Activated CD4-positive, alpha-beta T cell treated with anti-CD3 and anti-CD28 coated beads, Interleukin-2, amount 10 ng/mL, durations not matched to agents 7 days and 5 days (primary cell): ENCODE measurements at regions not wholly inside any gene's neighbourhood (a gene's known extent, or its start where the extent isn't known, plus 50 kb on each side); places are given as distances from the start of the nearest gene placed in this dataset.
"Not testable (repeated sequence)": the region's sequence is repeated elsewhere in the genome, so short reads cannot be mapped to it uniquely, and the experiment has no call there.

Experiments
- CTCF ChIA-PET: fragments of 350-600 bp; sonication (Branson Sonifier 250); formaldehyde crosslinking; loops from one replicate; lab custom pipeline; 2021; ENCODE audit warnings: antibody characterized with exemption; lab: Charles Lee
- POLR2A ChIA-PET: fragments of 350-600 bp; sonication (Branson Sonifier 250); formaldehyde crosslinking; loops from one replicate; lab custom pipeline; 2021; ENCODE audit warnings: antibody characterized with exemption; lab: Charles Lee
- DNase-seq: peaks from one replicate; pipeline ENCODE4 v3.0.0-alpha.2; 2020
- H3K27ac Mint-ChIP-seq: one replicate; pipeline ENCODE4 v1.8.0; 2021; ENCODE audit warnings: mild to moderate bottlenecking, moderate library complexity, mixed read lengths
- H3K27me3 Mint-ChIP-seq: one replicate; pipeline ENCODE4 v1.8.0; 2021; ENCODE audit warnings: mixed read lengths
- H3K36me3 Mint-ChIP-seq: one replicate; pipeline ENCODE4 v1.8.0; 2021; ENCODE audit warnings: low read depth, mixed read lengths
- H3K4me1 Mint-ChIP-seq: one replicate; pipeline ENCODE4 v1.8.0; 2021; ENCODE audit warnings: mixed read lengths
- H3K4me3 Mint-ChIP-seq: one replicate; pipeline ENCODE4 v1.8.0; 2021; ENCODE audit warnings: mild to moderate bottlenecking, moderate library complexity, mixed read lengths
- H3K9me3 Mint-ChIP-seq: one replicate; pipeline ENCODE4 v1.8.0; 2021; ENCODE audit warnings: mixed read lengths

DNA sequence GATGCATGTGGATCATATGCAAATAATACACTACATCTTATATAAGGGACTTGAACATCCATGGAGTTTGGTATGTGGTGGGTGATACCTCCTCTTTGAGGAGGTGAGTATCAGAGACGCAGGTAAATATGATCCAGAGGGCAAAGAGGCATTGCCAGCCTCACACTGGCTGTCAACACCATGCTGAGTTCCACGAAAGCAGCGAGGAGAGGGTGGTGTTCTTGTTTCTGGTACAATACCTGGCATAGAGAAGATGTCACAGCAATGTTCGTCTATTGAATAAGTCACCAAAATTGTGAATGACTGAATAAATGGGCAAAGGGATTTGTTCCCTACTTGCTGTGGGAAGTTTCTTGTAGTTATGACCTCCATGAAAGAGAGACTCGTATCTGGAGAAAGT, 182.2 kb downstream of the SNRPN start:
- Mint-ChIP-seq H3K27me3 (no peaks in the 10 kb centered on the region), H3K4me1 (no peaks in the 10 kb centered on the region), H3K27ac (no peak overlapping the region), H3K36me3 (no peaks in the 10 kb centered on the region), H3K9me3 (peaks cover 38% of the 10 kb centered on the region), H3K4me3 (no peak overlapping the region)
- ChIA-PET POLR2A (no interaction called here), CTCF (no interaction called here)
- DNase-seq, result no peak

- POLR2A ChIA-PET, result no interaction called here
- Mint-ChIP-seq H3K4me1 (no peaks in the 10 kb centered on the region), H3K9me3 (peaks cover 18% of the 10 kb centered on the region), H3K27ac (no peak overlapping the region), H3K27me3 (no peaks in the 10 kb centered on the region), H3K4me3 (no peak overlapping the region), H3K36me3 (peaks cover 3% of the 10 kb centered on the region)
- CTCF ChIA-PET, result no interaction called here
- DNase-seq, result no peak
Observed at GRCh38 chr15:25169318-25169717, 214.5 kb downstream of the SNRPN start.

GRCh38 chr15:25170113-25170731, 215.4 kb downstream of the SNRPN start:
- Mint-ChIP-seq H3K4me1 (no peaks in the 10 kb centered on the region), H3K9me3 (peaks cover 23% of the 10 kb centered on the region), H3K36me3 (peaks cover 3% of the 10 kb centered on the region), H3K4me3 (no peak overlapping the region), H3K27ac (no peak overlapping the region), H3K27me3 (no peaks in the 10 kb centered on the region)
- no peak for DNase-seq
- ChIA-PET POLR2A (no interaction called here), CTCF (no interaction called here)

GRCh38 chr15:25170781-25171110, 216.0 kb downstream of the SNRPN start:
- POLR2A ChIA-PET, result no interaction called here
- Mint-ChIP-seq H3K27me3 (no peaks in the 10 kb centered on the region), H3K4me1 (no peaks in the 10 kb centered on the region), H3K36me3 (peaks cover 3% of the 10 kb centered on the region), H3K4me3 (no peak overlapping the region), H3K9me3 (peaks cover 21% of the 10 kb centered on the region), H3K27ac (no peak overlapping the region)
- CTCF ChIA-PET, result no interaction called here
- DNase-seq, result no peak

- Mint-ChIP-seq H3K4me1 (no peaks in the 10 kb centered on the region), H3K27me3 (no peaks in the 10 kb centered on the region), H3K4me3 (no peak overlapping the region), H3K36me3 (peaks cover 4% of the 10 kb centered on the region), H3K9me3 (peaks cover 26% of the 10 kb centered on the region), H3K27ac (no peak overlapping the region)
- DNase-seq, result no peak
- CTCF ChIA-PET, result no interaction called here
- POLR2A ChIA-PET, result no interaction called here
Observed at GRCh38 chr15:25171111-25171811, 216.5 kb downstream of the SNRPN start.

GRCh38 chr15:25171856-25172687, 217.3 kb downstream of the SNRPN start:
- Mint-ChIP-seq H3K4me3 (no peak overlapping the region), H3K27ac (no peak overlapping the region), H3K36me3 (peaks cover 4% of the 10 kb centered on the region), H3K9me3 (peaks cover 26% of the 10 kb centered on the region), H3K27me3 (no peaks in the 10 kb centered on the region), H3K4me1 (no peaks in the 10 kb centered on the region)
- ChIA-PET CTCF (no interaction called here), POLR2A (no interaction called here)
- DNase-seq, result no peak

GRCh38 chr15:25172691-25173090, 217.9 kb downstream of the SNRPN start:
- POLR2A ChIA-PET, result no interaction called here
- H3K27ac Mint-ChIP-seq, result no peak overlapping the region
- H3K4me3 Mint-ChIP-seq, result no peak overlapping the region
- CTCF ChIA-PET, result no interaction called here
- H3K4me1 Mint-ChIP-seq, result no peaks in the 10 kb centered on the region
- H3K9me3 Mint-ChIP-seq, result peaks cover 26% of the 10 kb centered on the region
- H3K27me3 Mint-ChIP-seq, result no peaks in the 10 kb centered on the region
- DNase-seq, result no peak
- peaks cover 4% of the 10 kb centered on the region for H3K36me3 Mint-ChIP-seq

DNA sequence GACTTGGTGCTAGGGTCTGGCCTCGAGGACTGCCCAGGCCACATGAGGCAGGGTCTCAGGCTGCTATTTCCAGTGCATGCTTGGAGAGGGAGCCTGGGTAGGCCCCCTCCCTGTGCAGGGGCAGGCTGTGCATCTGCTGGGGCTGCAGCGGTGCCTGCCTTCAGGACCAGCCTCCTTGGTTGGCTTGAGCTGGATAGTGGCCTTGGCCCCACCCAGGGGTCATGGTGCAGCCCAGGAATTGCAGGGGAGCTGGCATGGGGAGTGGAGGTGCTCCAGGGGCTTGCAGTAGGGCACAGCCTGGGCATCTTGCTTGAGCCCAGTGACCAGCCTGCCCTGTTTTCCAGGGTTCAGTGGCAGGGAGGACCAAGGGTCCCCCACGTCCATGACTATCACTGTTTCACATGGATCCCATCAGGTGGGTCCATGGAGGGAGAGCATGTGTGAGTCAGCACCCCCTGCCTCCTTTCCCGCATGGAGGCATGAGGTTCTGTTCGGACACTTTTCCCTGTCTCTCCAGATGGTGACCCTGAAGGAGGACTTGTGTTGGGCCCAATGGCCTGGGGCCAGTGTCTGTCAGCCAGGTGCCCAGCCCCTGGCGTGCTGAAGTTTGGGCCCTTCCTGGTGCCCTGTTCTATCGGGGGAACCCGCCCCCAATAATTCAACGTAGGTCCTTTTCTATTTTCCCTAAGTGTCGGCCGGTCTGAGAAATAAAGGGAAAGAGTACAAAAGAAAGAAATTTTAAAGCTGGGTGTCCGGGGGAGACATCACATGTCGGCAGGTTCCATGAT, 218.6 kb downstream of the SNRPN start:
- ChIA-PET CTCF (no interaction called here), POLR2A (no interaction called here)
- H3K27me3 Mint-ChIP-seq, result no peaks in the 10 kb centered on the region
- peaks cover 4% of the 10 kb centered on the region for H3K36me3 Mint-ChIP-seq
- peaks cover 26% of the 10 kb centered on the region for H3K9me3 Mint-ChIP-seq
- no peak overlapping the region for H3K4me3 Mint-ChIP-seq
- no peaks in the 10 kb centered on the region for H3K4me1 Mint-ChIP-seq
- DNase-seq, result no peak
- no peak overlapping the region for H3K27ac Mint-ChIP-seq

DNA sequence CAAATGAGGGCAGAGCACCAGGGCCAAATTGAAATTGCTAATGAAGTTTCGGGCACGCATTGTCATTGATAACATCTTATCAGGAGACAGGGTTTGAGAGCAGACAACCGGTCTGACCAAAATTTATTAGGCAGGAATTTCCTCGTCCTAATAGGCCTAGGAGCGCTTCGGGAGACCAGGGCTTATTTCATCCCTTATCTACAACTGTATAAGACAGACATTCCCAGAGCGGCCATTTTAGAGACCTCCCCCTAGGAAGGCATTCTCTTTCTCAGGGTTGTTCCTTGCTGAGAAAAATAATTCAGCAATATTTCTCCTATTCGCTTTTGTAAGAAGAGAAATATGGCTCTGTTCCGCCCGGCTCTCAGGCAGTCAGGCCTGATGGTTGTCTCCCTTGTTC, 219.4 kb downstream of the SNRPN start:
- H3K27me3 Mint-ChIP-seq, H3K36me3 Mint-ChIP-seq, H3K4me1 Mint-ChIP-seq, CTCF ChIA-PET, H3K4me3 Mint-ChIP-seq, POLR2A ChIA-PET, DNase-seq, H3K27ac Mint-ChIP-seq: not testable (repeated sequence)
- peaks cover 26% of the 10 kb centered on the region for H3K9me3 Mint-ChIP-seq

DNA sequence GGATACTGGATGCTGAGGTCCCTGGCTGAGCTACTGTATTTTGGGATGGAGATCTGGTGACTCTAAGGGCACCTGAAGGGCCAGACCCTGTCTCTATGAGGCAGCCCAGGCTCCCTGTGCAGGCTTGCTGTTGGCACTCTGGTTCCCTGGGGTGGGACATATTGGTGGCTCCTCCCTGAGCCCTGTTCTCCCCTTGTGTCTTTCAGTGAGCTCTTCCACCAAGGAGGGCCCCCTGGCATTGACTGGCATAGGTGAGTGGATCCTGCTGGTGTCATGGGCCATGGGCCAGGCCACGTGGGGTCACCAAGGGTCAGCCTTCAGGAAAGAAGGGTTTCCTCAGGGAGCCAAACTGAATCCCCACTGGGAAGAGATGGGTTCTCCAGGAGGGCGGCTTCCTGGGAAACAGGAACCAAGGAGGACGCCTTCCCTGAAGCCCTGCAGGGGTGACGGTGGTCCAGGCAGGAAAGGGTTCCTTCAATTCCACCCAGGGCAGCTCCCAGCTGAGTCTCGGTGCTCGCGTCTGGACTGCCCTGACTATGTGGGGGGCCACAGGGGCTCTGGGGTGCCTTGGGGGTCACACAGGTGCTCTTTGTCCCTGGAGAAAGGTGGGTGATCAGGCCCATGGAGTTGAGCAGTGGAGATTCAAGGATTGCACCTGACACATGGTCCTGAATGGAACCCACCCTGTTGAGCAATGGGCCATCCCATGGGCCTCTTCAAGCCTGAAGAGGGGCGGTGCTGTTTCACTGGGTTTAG, 220.4 kb downstream of the SNRPN start:
- Mint-ChIP-seq H3K9me3 (peaks cover 22% of the 10 kb centered on the region), H3K36me3 (peaks cover 4% of the 10 kb centered on the region), H3K4me3 (no peak overlapping the region), H3K27me3 (no peaks in the 10 kb centered on the region), H3K27ac (no peak overlapping the region), H3K4me1 (no peaks in the 10 kb centered on the region)
- ChIA-PET CTCF (no interaction called here), POLR2A (no interaction called here)
- DNase-seq, result no peak

- peaks cover 4% of the 10 kb centered on the region for H3K36me3 Mint-ChIP-seq
- H3K27ac Mint-ChIP-seq, result no peak overlapping the region
- no peaks in the 10 kb centered on the region for H3K27me3 Mint-ChIP-seq
- H3K9me3 Mint-ChIP-seq, result peaks cover 22% of the 10 kb centered on the region
- no peaks in the 10 kb centered on the region for H3K4me1 Mint-ChIP-seq
- no peak for DNase-seq
- ChIA-PET POLR2A (no interaction called here), CTCF (no interaction called here)
- H3K4me3 Mint-ChIP-seq, result no peak overlapping the region
Observed at GRCh38 chr15:25175789-25176615, 221.2 kb downstream of the SNRPN start.

DNA sequence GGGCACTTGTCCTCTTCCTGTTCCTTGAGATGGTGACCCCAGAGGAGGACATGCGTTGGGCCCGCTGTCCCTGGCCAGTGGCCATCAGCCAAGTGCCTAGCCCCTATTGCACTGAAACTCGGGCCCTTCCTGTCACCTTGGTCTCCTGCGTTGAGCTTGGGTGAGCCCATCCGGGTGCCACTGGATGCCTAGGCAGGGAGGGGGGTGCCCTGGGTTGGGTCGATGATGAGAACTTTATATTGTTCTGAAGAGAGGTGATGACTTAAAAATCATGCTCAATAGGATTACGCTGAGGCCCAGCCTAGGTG, 221.8 kb downstream of the SNRPN start:
- H3K27me3 Mint-ChIP-seq, result no peaks in the 10 kb centered on the region
- H3K36me3 Mint-ChIP-seq, result peaks cover 4% of the 10 kb centered on the region
- no peaks in the 10 kb centered on the region for H3K4me1 Mint-ChIP-seq
- H3K9me3 Mint-ChIP-seq, result peaks cover 22% of the 10 kb centered on the region
- CTCF ChIA-PET, result no interaction called here
- POLR2A ChIA-PET, result no interaction called here
- H3K4me3 Mint-ChIP-seq, result no peak overlapping the region
- no peak for DNase-seq
- H3K27ac Mint-ChIP-seq, result no peak overlapping the region
